GM19467 (cell line): ENCODE measurements at regions not wholly inside any gene's neighbourhood (a gene's known extent, or its start where the extent isn't known, plus 50 kb on each side); places are given as distances from the start of the nearest gene placed in this dataset.

Source experiments
- ATAC-seq: cut with Tn5 transposase; IDR thresholded peaks from one replicate; pipeline ENCODE4 v1.9.1; 2021; ENCODE audit warnings: mild to moderate bottlenecking, moderate library complexity; ENCODE audit not compliant: unreplicated experiment

DNA sequence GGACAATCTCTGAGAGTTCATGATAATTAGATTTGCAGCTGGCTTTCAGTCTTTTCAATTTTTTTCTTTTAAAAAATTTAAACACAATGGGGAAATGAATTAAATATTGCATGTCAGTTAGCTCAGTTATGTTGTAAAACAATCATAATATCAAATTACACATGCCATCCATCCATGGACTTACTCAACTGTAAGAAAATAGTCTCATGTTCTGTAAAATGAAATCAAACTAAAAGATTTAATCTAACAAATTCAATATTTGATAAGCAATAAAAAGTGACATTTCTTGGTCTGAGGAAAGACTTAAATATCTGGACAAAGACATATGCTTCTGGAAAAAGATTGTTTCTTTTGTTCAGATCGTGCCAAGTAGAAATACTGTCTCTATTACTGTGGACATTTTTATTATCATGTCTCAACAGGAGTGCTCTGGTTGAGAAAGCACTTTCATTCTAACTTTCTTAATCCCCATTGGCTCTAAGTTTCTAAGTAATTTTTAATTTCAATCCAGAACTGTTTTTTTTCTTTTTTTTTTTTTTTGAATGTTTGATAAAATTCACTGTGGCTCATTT is 179.2 kb upstream of the FAM3C start:
- ATAC-seq, result no peak

GRCh38 chr7:121574109-121574508 is 178.0 kb upstream of the FAM3C start:
- ATAC-seq, result no peak

- ATAC-seq, result no peak
Measured at GRCh38 chr7:121572615-121573014, 176.5 kb upstream of the FAM3C start.

DNA sequence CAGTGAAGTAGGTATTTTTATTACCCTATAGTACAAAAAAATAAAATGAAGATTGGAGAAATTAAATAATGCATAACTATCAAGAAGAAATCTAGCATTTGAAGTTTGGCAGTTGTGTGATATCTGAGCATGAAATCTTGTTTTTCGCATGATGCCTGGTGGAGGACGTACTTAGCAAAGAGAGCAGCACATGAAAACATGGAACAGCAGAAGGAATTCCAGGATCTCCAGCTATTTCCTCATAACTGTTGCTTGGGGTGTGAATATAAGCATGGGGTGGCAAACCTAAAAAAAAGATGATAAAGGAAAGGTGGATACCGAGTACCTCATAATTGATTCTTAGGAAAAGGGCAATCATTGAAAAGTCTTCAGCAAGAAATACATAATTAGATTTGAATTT is 174.3 kb upstream of the FAM3C start:
- no peak for ATAC-seq

DNA sequence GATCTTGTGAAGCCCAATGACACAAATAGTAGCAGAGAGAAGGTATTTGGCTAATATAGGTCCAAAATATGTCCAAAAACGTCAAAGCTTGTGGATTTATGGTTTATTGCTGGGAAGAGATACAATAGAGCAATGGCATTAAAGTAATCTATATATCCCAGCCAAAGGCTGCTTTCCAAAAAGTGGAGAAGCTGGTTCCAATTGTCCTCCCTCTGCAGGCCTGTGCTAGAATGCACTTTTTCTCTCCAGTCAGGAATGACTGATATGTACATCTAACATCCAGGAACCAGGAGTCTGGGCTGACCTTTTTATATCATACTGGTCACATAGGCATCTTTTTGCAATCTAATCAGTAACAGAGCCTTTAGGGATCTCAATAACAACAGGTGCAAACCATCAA is 167.1 kb upstream of the FAM3C start:
- no peak for ATAC-seq

DNA sequence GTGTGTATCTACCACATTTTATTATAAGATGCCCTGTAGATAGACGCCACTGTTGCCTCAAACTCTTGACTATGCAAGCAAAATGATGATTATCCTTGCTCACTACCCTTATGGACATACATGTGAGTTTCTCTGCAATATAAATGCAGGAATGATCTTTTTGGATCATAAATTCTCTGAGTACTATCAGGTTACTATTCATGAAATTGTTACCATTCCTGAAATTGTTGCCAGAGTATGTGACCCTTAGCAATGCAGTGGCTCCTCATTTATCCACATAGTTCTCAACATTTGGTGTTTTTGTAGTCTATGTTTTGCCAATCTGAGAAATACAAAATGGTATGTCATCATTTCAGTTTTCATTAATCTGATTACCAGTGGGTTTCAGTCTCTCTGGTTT is 166.2 kb upstream of the FAM3C start:
- ATAC-seq, result no peak

- ATAC-seq, result no peak
Measured at GRCh38 chr7:121561717-121562116, 165.6 kb upstream of the FAM3C start.

- no peak for ATAC-seq
Measured at GRCh38 chr7:121560267-121560990, 164.3 kb upstream of the FAM3C start.

DNA sequence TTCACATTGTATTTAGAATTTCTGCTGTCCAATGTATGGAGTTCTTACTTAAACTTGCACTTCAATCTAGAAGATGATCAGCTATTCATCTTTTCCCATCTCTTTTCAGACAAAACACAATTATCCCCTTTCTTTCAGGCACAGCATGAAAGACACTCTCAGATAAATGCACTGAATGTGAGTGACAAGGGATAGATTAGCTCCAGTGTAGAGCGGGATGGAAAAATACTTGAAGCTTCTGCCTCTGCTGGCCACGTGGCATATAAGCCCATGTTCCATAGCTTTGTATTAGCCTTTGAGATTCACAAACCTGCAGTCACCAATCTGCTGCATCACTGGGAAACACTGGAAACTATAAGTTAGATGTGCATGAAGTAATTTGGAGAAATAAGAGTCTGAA is 162.2 kb upstream of the FAM3C start:
- ATAC-seq, result no peak

- ATAC-seq, result no peak
Measured at GRCh38 chr7:121557034-121557892, 161.2 kb upstream of the FAM3C start.

DNA sequence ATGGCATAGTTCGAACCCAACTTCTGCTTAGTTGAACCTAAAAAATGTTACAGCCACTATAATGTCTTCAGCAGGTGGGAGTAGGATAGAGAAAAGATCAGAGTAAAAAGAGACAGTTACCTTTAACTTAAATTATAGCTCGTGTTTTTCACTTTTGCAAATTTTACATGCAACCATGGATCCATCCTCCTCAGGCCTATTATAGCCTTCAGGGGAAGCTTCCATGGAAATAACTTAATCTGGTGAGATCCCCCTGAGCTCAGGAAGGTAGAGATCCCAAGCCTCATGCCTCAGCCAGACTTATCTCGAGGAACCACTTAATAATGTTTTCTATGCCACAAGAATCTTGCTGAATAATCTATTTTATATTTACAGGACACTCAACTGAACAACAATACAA is 159.4 kb upstream of the FAM3C start:
- ATAC-seq, result no peak

DNA sequence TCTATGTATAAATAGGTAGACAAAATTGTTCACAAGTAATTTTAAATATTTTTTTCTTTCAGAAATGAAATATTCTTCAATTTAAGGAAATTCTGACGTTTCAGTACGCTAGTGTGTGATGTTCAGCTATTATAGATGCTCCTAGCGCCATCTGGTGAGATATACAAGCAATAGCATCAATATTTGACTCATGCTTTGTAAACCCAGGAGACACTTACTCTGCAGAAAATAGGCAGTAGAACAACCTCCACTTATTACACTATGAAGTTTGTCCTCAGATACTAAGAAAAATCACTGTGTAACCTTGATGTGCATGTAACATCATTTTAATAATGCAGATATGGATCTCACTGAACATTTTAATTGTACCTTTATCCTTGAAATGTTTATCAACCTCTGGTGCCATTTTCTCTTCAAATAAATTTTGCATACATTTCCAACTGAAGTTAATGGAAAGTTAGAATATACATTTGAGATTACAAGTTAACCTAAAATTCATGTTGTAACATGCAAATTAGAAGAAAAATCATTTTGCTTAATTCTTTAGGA is 151.5 kb upstream of the FAM3C start:
- peak; percentile 81 for ATAC-seq

- no peak for ATAC-seq
Measured at GRCh38 chr7:121546632-121547543, 150.8 kb upstream of the FAM3C start.

- ATAC-seq, result no peak
Measured at GRCh38 chr7:121545418-121545817, 149.3 kb upstream of the FAM3C start.

DNA sequence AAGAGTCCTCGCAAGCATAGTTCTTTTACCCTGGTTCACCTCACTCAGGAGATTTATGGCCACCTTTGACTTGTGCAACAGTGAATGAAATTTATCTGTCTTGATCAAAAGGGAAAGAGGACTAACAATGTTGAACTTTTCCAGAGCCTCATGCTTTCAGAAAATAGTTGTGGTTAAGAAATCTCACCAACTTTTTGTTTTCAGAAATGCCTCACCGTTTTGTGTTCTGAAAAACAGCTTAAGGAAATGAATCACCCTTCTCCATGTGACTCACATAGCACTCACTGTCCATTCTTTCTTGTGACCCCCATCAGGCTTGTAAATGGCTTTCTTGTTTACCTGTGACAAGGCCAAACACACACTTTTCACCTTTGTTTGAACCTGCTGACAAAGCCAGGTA is 148.6 kb upstream of the FAM3C start:
- ATAC-seq, result no peak

GRCh38 chr7:121544238-121544637 is 148.1 kb upstream of the FAM3C start:
- no peak for ATAC-seq

- no peak for ATAC-seq
Measured at GRCh38 chr7:121541457-121541856, 145.3 kb upstream of the FAM3C start.

DNA sequence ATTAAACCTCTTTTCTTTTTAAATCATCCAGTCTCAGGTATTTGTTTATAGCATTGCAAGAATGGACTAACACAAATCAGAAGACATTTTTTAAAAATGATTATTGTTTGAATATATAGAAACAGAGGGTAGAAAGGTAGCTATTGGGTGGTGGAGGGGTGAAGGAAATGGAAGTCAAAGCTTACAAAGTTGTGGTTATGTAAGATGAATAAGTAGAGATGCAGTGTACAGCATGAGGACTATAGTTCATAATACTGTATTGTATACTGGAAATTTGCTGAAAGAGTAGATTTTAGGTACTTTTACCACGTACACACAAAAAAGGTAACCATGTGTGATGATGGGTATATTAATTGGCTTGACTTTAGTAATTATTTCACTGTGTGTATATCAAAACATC is 144.0 kb upstream of the FAM3C start:
- no peak for ATAC-seq

DNA sequence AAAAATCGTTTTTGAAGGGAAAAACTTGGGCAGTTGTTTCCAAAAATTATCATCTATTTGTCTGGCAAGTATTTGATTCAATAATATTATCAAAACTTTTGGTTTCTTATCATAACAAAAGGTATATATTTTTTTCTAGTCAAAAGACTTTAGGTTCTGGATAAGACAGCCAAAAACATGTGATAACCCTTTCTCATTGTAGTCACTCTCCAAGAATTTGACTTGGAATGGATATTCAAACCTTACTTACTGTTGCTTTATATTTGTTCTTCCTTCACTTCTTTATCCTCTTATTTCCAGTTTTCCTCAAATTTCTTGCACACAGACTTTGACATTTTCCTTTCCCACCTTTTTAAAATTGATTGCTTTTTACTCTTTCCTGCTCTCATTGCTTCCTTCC is 140.9 kb upstream of the FAM3C start:
- no peak for ATAC-seq

DNA sequence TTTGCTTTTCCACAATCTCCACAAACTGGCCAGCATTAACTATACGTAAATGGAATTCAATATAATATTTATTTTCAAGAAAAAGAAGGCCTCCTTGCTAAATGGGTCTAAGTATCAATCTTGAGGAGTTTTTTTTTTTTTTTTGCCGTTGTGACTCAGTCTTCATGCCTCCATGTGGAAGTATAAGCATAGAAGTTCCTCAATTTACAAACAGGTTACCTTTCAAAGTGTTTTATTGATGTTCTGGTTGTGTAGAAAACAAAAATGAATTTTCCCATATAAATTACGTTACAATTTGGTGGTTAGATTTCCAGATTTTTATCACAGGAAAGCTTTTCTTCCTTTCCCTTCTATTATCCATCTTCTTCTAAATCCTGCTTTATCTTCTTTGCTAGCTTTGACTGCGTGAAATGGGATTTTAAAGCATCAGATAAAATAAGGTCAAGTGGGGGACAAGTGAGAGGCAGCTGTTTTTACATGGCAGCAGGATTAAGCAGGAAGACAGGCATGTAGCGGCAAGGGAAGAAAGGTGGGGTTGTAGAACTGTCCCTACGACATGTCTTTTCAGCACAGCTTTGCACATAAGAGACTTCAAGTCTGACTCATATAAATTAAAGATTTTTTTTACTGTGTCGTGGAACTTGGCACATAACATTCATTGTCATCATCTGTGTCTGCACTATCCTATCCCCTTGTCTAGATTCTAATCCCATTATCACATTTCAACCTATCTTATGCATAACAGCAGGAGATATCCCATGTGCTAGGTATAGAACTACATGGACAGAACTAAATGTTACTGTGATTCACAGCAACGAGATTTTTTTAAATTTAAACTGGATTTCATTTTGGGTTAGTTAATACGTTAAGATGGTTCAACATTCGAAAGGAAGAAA is 135.3 kb upstream of the FAM3C start:
- ATAC-seq, result no peak
